Gastroesophageal sphincter (tissue), 4 donors: ENCODE measurements at regions not wholly inside any gene's neighbourhood (a gene's known extent, or its start where the extent isn't known, plus 50 kb on each side); places are given as distances from the start of the nearest gene placed in this dataset.

Experiments used
- ATAC-seq: fragments of 150-250 bp; one replicate; pipeline ENCODE4 v1.9.1; 2016; ENCODE audit warnings: mild to moderate bottlenecking, moderate library complexity
- H3K27ac ChIP-seq, 4 donors: fragments of 200-600 bp; sonication (generic) in 3 of 4; 1 replicate in 3 of 4; 2 replicates in 1 of 4; pipeline ENCODE4 v1.5.1; 2016 to 2019
- H3K27me3 ChIP-seq: fragments of 200-600 bp; sonication (generic); one replicate; pipeline ENCODE4 v1.5.1; 2019
- H3K36me3 ChIP-seq, 2 donors: fragments of 200-600 bp; sonication (generic); one replicate each; pipeline ENCODE4 v1.5.1; 2019; ENCODE audit warnings: control low read depth in 1 of 2
- H3K4me1 ChIP-seq, 3 donors: fragments of 200-600 bp; sonication (generic); 1 replicate in 2 of 3; 2 replicates in 1 of 3; pipeline ENCODE4 v1.5.1; 2016 to 2019; ENCODE audit warnings: control low read depth in 2 of 3
- H3K4me3 ChIP-seq, 2 donors: fragments of 200-600 bp; sonication (generic); one replicate each; pipeline ENCODE4 v1.5.1; 2019; ENCODE audit warnings: mild to moderate bottlenecking in 1 of 2, moderate library complexity in 1 of 2
- H3K9me3 ChIP-seq, 3 donors: fragments of 200-600 bp; sonication (generic); one replicate each; pipeline ENCODE4 v1.5.1; 2017 to 2019; ENCODE audit warnings: control low read depth in 2 of 3
- EP300 ChIP-seq: sonication (generic); formaldehyde crosslinking; IDR thresholded peaks from one replicate; pipeline ENCODE4 v1.6.1; 2017; ENCODE audit warnings: antibody characterized with exemption, mild to moderate bottlenecking
- POLR2A ChIP-seq, 2 donors: fragments of 450-650 bp; IDR thresholded peaks; one replicate each; pipeline ENCODE4 v1.6.1; 2017; ENCODE audit warnings: antibody characterized with exemption in 2 of 2, mild to moderate bottlenecking in 2 of 2, moderate library complexity in 1 of 2
- POLR2AphosphoS5 ChIP-seq: sonication (generic); formaldehyde crosslinking; IDR thresholded peaks from one replicate; pipeline ENCODE4 v1.6.1; 2017; ENCODE audit warnings: antibody characterized with exemption
- WGBS, 2 donors: methylation state at CpG; one replicate each; pipeline ENCODE4 v1.1.5; 2018; ENCODE audit warnings: low coverage in 1 of 2; 5-methylcytosine and 5-hydroxymethylcytosine counted together
- TF ChIP-seq, protein P1 (sequence below), 4 experiments: fragments of 200-600 bp in 2 of 4; fragments of 450-650 bp in 2 of 4; sonication (generic) in 1 of 4; IDR thresholded peaks; one replicate each; pipeline ENCODE4 v1.5.1; 2017 to 2019; ENCODE audit warnings: antibody characterized with exemption in 4 of 4, mild to moderate bottlenecking in 2 of 4, moderate library complexity in 2 of 4

DNA sequence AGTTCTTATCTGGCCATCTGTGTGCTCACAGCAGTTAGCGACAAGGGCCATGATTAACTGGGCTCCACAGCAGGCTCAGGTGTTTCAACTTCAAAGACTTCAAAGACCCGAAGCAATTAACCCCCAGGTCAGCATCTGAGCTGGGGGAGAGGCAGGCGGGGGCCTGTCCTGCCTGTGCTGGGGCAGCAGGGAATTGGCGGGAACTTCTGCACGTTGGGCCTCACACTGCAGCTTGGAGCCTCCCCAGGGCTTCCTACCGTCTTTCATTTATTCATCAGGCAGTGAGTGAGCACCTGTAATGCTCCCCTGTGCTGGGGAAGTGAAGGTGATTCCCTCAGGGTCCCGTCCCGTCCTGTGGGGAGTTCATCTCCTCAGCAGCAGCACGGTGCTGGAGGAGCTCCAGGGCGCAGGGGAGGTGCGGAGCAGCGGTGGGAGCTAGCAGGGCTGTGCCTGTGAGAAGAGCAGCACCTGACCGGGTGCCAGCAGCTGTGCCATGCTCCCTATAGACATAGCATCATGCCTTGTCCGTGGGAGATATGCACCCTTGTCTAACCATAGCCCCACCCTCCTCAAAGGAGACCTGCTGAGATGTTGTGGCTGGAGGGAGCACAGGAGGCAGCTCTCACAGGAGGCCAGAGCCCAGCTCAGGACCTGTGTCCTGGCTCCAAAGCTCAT, 51.8 kb upstream of the FRMD1 start:
- no peak for ATAC-seq
- Histone ChIP-seq H3K27me3 (peaks cover 9% of the 10 kb centered on the region), H3K4me3 (no peak overlapping the region), H3K9me3 (no peaks in the 10 kb centered on the region), H3K36me3 (no peaks in the 10 kb centered on the region), H3K4me1 (peaks cover 0 to 18% (median 0%) of the 10 kb centered on the region in 3 donors), H3K27ac (no peak overlapping the region)
- WGBS, 2 donors = no CpG with 5 or more reads among the region's 14 CpGs
- TF ChIP-seq, protein P1, sequence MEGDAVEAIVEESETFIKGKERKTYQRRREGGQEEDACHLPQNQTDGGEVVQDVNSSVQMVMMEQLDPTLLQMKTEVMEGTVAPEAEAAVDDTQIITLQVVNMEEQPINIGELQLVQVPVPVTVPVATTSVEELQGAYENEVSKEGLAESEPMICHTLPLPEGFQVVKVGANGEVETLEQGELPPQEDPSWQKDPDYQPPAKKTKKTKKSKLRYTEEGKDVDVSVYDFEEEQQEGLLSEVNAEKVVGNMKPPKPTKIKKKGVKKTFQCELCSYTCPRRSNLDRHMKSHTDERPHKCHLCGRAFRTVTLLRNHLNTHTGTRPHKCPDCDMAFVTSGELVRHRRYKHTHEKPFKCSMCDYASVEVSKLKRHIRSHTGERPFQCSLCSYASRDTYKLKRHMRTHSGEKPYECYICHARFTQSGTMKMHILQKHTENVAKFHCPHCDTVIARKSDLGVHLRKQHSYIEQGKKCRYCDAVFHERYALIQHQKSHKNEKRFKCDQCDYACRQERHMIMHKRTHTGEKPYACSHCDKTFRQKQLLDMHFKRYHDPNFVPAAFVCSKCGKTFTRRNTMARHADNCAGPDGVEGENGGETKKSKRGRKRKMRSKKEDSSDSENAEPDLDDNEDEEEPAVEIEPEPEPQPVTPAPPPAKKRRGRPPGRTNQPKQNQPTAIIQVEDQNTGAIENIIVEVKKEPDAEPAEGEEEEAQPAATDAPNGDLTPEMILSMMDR (IDR thresholded peaks at IDR 0.05) = no peak
- TF ChIP-seq POLR2AphosphoS5 (no peak), EP300 (no peak), POLR2A (IDR thresholded peaks at IDR 0.05) (no peak)

DNA sequence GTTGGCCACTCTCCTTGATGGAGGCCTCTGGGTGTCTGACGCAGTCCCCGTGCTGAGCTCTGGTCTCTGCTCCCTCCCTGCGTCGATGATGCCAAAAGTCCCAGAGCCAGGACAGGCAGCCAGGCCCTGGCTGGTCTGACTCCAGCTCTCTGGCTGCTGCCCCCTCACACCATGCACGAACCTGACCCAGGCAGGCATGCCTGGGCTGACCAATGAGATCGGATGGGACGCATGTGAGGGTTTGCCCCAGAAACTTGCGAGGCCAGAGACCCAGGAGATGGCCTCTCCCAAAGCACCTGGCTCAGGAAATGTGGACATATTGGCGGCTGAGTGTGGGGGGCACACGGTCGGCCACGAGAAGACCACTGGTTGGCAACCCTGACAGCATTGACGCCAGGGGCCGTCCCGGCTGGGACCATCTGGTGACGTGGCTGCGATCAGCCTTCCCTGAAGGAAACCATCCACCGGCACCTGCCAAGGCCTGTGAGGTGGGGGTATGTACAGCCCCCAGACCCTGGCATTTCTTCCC, 51.2 kb upstream of the FRMD1 start:
- Histone ChIP-seq H3K36me3 (no peaks in the 10 kb centered on the region), H3K4me1 (peaks cover 0 to 18% (median 0%) of the 10 kb centered on the region in 3 donors), H3K4me3 (no peak overlapping the region), H3K27ac (no peak overlapping the region), H3K27me3 (peaks cover 9% of the 10 kb centered on the region), H3K9me3 (no peaks in the 10 kb centered on the region)
- ATAC-seq = no peak
- no CpG with 5 or more reads among the region's 18 CpGs for WGBS, 2 donors
- TF ChIP-seq EP300 (no peak), POLR2A (IDR thresholded peaks at IDR 0.05) (no peak), POLR2AphosphoS5 (no peak)
- TF ChIP-seq, protein P1 (IDR thresholded peaks at IDR 0.05) = no peak

DNA sequence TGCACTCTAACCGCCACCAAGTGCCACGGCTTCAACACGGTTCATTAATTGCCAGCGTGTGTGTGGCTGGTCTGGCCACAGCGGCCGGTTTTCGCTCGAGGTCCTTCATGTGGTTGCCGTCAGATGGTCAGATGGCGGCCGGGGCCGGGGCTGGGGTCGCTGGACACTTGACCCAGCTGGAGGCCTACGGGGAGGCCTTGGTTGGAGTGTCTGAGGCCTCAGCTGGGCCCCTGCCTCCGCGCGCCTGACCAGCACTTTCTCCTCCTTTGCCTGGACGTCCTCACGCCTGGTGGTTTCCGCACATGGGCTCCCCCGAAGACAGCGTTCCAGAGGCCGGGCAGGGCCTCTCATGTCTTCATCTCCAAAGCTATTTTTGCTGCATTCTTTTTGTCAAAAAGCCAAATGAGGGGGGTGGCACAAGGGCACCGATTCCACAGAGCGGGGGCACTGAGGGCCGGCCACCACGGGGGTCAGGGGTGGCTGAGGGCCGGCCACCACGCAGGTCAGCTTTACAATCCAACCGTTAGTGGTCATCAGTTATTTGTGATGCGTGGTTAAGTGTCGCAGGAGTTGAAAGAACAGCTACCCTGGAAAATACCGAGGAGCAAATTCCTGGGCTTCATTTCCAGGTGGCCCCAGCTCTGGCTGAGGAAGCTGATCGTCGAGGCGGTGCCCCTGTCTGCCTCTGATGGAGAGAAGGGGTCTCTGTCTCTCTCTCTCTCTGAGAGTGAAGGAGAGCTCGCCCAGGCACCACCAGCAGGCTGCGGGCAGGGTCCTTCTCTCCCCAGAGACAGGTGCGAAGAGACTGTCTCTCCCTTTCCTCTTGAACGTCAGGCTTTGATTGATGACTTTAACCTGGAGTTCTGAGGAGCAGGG, 50.5 kb upstream of the FRMD1 start:
- Histone ChIP-seq H3K27ac (no peak overlapping the region), H3K36me3 (no peaks in the 10 kb centered on the region), H3K4me1 (peaks cover 0 to 18% (median 0%) of the 10 kb centered on the region in 3 donors), H3K4me3 (no peak overlapping the region), H3K27me3 (peaks cover 9% of the 10 kb centered on the region), H3K9me3 (no peaks in the 10 kb centered on the region)
- TF ChIP-seq POLR2A (IDR thresholded peaks at IDR 0.05) (no peak), POLR2AphosphoS5 (no peak), EP300 (no peak)
- TF ChIP-seq, protein P1 (IDR thresholded peaks at IDR 0.05) = no peak
- 72 to 96% methylated on average over 4 to 10 of the region's 40 CpGs for WGBS, 2 donors
- no peak for ATAC-seq

DNA sequence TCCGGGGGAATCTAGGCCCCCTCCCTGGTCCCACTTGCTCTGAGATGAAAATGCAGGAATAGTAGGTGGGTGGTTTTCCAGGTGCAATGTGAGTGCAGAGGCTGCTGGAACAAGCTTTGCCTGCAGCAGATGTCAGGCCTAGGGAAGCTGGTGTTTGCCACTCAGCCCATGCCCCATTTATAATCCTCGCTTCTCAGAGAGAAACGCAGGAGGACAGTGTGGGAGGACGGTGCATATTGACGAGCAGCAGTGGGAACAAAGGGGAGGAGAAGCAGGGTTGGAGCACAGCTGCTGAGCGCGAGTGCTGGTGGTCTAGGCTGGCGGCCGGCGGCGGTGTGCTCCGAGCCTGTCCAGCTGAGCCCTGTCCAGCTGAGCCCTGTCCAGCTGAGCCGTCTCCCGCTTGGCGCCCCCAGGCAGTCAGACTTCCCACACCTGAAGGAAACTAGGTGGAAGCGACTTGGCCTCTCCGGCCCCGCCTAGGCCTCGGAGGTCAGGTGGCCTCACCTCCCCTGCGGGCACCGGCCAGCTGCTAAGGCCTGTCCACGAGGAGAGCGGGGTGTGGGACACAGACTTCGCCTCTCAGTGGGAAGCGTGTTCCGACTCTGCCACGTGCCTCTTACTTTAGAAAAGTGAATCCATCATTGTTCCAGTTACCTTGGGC, 49.7 kb upstream of the FRMD1 start:
- no peak overlapping the region for H3K27ac ChIP-seq
- TF ChIP-seq EP300 (no peak), POLR2AphosphoS5 (no peak), POLR2A (IDR thresholded peaks at IDR 0.05) (no peak)
- TF ChIP-seq, protein P1 (IDR thresholded peaks at IDR 0.05) = no peak

More for the DNA sequence above, 49.7 kb upstream of the FRMD1 start:
- Histone ChIP-seq H3K4me3 (no peak overlapping the region), H3K27me3 (peaks cover 9% of the 10 kb centered on the region), H3K4me1 (peaks cover 0 to 16% (median 0%) of the 10 kb centered on the region in 3 donors), H3K9me3 (no peaks in the 10 kb centered on the region), H3K36me3 (no peaks in the 10 kb centered on the region)
- WGBS, 2 donors = 87 to 99% methylated on average over 3 to 15 of the region's 27 CpGs
- ATAC-seq = no peak
